ENCODE measurements at regions not wholly inside any gene's neighbourhood (a gene's known extent, or its start where the extent isn't known, plus 50 kb on each side); places are given as distances from the start of the nearest gene placed in this dataset.

DNA sequence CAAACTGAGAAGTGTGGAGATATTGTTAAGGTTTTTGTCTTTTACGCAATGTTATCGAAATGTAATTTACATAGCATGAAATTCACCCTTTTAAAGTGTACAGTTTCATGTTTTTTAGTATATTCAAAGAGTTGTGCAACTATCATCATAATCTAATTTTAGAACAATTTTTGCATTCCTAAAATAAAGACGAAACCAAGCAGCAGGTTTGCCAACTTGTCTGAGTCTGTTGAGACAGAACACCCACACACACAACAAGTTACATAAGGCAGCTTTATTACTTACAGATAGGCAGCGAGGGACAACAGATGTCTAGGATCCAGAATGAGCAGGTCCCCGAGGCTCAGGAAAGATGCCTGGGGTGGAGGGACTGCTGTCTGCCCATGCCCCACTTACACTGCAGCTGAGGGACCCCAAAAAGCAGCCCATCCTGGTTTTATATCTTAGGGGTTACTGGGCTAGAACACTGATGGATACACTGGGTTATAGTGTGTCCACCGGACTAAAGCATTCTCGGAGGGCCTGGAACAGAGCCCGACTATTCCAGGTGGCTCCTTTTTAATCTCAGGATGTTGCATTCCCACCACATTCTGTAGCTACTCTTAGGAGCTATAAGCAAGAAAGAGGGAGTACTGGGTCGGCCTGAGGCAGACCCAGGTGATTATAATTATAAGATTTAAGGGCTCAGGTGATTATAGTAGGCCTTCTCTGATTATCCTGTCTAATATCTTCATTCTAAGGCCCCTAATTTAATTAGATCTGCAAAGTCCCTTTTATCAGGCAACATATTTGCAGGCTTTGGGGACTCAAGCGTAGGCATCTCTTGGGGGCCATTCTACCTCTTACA is 150.2 kb upstream of the DOK6 start:
- DNase-seq (ENCODE audit: low read depth in 2 of 2): peak; percentile 68 to 72
- H3K4me3 ChIP-seq (replicated peaks in 1 of 2; ENCODE audit: low read depth in 2 of 2, low read length in 2 of 2): no peak overlapping the region
- TF ChIP-seq CTCF (IDR thresholded peaks at IDR 0.05; ENCODE audit: low read depth, low read length): no peak

- peak; percentile 89 to 90 for DNase-seq (ENCODE audit: low read depth in 2 of 2)
- no peak for TF ChIP-seq CTCF (IDR thresholded peaks at IDR 0.05; ENCODE audit: low read depth, low read length)
- no peak overlapping the region for H3K4me3 ChIP-seq (replicated peaks in 1 of 2; ENCODE audit: low read depth in 2 of 2, low read length in 2 of 2)
Measured at GRCh38 chr18:69257861-69258458, 142.7 kb upstream of the DOK6 start.

DNA sequence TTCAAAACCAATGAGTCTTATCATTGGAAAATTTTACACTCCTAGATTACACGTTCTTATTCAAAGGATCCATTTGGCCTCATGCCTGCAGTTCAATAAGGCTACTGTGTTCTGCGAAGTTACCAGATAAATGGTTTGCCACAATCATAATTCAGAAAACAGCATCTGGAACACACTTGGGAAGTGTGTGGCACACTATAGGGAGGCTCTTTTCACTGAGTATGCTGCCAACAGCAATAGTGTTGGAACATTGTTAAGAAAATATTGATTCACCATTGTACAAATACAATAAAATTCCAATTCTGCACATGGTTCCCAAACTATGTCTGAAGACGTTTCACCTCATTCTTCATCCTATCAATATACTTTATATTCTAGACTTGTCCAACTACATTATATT is 141.4 kb upstream of the DOK6 start:
- TF ChIP-seq CTCF (IDR thresholded peaks at IDR 0.05; ENCODE audit: low read depth, low read length): no peak
- no peak for DNase-seq (ENCODE audit: low read depth in 2 of 2)
- H3K4me3 ChIP-seq (replicated peaks in 1 of 2; ENCODE audit: low read depth in 2 of 2, low read length in 2 of 2): no peak overlapping the region

DNA sequence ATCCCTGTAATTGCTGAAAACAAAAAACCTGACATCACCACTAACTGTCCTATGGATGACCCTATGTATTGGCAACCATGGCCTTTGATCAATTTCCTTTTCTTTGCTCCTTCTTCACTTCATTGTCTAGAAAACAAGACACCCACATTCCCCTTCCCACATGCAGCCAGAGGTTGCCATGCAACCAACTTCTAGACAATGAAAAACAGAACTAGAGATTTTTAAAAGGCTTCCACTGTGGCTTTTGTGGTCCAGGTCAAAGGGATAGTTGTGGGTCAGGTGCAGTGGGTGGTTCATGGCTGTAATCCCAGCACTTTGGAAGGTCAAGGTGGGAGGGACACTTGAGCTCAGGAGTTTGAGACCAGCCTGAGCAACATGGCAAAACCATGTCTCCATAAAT is 139.3 kb upstream of the DOK6 start:
- no peak for TF ChIP-seq CTCF (IDR thresholded peaks at IDR 0.05; ENCODE audit: low read depth, low read length)
- no peak for DNase-seq (ENCODE audit: low read depth in 2 of 2)
- H3K4me3 ChIP-seq (replicated peaks in 1 of 2; ENCODE audit: low read depth in 2 of 2, low read length in 2 of 2): no peak overlapping the region

DNA sequence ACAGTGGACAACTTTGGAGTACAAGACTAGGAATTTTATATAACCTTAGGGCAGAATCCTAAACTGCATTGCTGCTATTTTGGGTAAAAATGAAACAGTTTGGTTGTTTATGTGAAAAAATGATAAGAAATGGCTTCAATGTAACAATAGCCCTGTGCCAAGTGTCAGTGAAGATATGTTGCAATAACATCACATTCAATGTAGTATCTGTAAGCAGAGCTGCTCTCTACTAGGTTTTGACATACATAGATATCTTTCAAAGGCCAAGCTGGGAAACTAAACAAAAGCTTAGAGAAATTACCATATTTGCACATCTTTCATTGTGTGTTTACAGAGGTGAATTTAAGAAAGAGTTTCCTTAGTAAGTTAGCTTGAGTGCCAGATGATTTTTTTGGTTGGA is 135.0 kb upstream of the DOK6 start:
- no peak overlapping the region for H3K4me3 ChIP-seq (replicated peaks in 1 of 2; ENCODE audit: low read depth in 2 of 2, low read length in 2 of 2)
- peak in 1 of 2 donors; percentile 69 for DNase-seq (ENCODE audit: low read depth in 2 of 2)
- TF ChIP-seq CTCF (IDR thresholded peaks at IDR 0.05; ENCODE audit: low read depth, low read length): no peak

GRCh38 chr18:69267895-69268294 is 132.8 kb upstream of the DOK6 start:
- no peak for DNase-seq (ENCODE audit: low read depth in 2 of 2)
- no peak overlapping the region for H3K4me3 ChIP-seq (replicated peaks in 1 of 2; ENCODE audit: low read depth in 2 of 2, low read length in 2 of 2)
- no peak for TF ChIP-seq CTCF (IDR thresholded peaks at IDR 0.05; ENCODE audit: low read depth, low read length)
